Gastrocnemius medialis (tissue), 4 donors: ENCODE measurements at regions not wholly inside any gene's neighbourhood (a gene's known extent, or its start where the extent isn't known, plus 50 kb on each side); places are given as distances from the start of the nearest gene placed in this dataset.

Experiments
- POLR2A ChIP-seq, 2 donors: fragments of 450-650 bp; IDR thresholded peaks; one replicate each; pipeline ENCODE4 v1.6.1; 2017; ENCODE audit warnings: antibody characterized with exemption in 2 of 2, mild to moderate bottlenecking in 2 of 2, moderate library complexity in 2 of 2
- TF ChIP-seq, protein P1 (sequence below), 5 experiments: fragments of 450-650 bp in 3 of 5; fragments of 200-600 bp in 2 of 5; sonication (generic) in 2 of 5; IDR thresholded peaks in 4 of 5; conservative IDR thresholded peaks in 1 of 5; 1 replicate in 4 of 5; 2 replicates in 1 of 5; pipeline ENCODE4 v1.5.1; 2016 to 2019; ENCODE audit warnings: antibody characterized with exemption in 5 of 5, mild to moderate bottlenecking in 3 of 5, moderate library complexity in 3 of 5

DNA sequence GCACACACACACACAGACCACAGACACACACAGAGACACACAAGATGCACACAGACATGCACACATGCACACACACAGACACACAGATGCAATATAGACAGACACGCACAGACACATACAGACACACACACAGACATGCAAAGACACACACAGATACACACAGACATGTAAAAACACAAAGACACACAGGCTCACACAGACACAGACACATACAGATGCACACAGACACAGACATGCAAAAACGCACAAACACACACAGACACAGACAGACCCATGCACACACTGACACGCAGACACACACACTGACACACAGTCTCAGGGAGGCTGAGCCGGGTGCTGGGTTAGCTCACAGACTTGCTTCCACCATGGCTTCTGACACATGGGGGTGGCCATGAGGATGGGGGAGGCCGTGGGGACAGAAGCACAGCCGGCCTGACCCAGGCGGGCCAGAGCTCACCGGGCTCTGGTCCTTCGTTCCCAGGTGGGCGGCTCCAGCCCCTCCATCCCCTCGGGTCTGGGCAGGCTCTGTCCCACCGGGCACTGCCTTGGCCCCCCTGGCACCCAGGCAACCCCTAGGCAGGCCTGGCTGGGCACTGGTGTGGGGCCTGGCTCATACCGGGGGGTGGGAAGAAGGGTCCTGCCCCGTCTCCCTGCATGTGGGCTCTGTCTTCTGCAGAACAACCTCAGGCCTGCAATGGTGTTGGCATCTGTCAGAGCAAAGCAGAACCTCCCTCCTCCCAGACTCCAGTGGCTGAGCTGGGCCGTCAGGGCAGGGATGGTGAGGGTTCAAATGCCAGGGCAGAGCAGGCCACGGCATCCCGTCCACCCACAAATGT is 1489.5 kb downstream of the BRD1 start:
- TF ChIP-seq, protein P1, sequence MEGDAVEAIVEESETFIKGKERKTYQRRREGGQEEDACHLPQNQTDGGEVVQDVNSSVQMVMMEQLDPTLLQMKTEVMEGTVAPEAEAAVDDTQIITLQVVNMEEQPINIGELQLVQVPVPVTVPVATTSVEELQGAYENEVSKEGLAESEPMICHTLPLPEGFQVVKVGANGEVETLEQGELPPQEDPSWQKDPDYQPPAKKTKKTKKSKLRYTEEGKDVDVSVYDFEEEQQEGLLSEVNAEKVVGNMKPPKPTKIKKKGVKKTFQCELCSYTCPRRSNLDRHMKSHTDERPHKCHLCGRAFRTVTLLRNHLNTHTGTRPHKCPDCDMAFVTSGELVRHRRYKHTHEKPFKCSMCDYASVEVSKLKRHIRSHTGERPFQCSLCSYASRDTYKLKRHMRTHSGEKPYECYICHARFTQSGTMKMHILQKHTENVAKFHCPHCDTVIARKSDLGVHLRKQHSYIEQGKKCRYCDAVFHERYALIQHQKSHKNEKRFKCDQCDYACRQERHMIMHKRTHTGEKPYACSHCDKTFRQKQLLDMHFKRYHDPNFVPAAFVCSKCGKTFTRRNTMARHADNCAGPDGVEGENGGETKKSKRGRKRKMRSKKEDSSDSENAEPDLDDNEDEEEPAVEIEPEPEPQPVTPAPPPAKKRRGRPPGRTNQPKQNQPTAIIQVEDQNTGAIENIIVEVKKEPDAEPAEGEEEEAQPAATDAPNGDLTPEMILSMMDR (IDR thresholded peaks at IDR 0.05 in 4 of 5, conservative IDR thresholded peaks at IDR 0.05 in 1 of 5), result no peak
- no peak for TF ChIP-seq POLR2A (IDR thresholded peaks at IDR 0.05)
